K562 (cell line): ENCODE measurements at regions not wholly inside any gene's neighbourhood (a gene's known extent, or its start where the extent isn't known, plus 50 kb on each side); places are given as distances from the start of the nearest gene placed in this dataset.

Source experiments
- CTCF ChIP-seq, 3 experiments: IDR thresholded peaks in 2 of 3; conservative IDR thresholded peaks in 1 of 3; 2 replicates each; pipeline ENCODE4 v1.5.1; 2011 to 2012; ENCODE audit warnings: low read length in 3 of 3, mild to moderate bottlenecking in 3 of 3, control low read depth in 2 of 3, improper control_type of control experiment in 1 of 3, inconsistent platforms in 1 of 3, low read depth in 1 of 3, mixed read lengths in 1 of 3, moderate library complexity in 1 of 3; ENCODE audit not compliant: insufficient read depth in 2 of 3
- TF ChIP-seq, protein P1 (sequence below): fragments of 450-650 bp; conservative IDR thresholded peaks from 2 replicates; pipeline ENCODE4 v1.6.1; 2016; ENCODE audit warnings: missing genetic modification characterization, low read depth, mild to moderate bottlenecking, control low read depth, missing compliant biosample characterization

DNA sequence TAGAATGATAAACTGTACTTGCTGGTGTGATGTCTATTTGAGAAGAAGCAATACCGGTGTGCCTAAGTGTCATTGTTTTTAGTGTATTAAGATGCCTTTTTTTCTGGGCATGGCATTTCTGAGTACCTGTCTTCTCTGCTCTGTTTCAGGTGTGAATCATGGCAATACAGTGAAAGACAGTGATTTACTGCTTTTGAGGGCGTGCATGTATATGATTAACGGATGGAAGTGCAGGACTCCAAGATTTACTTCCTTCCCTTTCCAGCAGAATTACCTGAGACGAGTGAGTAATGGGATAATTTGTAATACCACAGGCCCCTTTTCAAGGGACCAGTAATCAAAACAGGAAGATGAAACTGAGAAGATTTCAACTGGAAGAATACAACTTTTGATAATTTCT, 315.8 kb downstream of the SOX4 start:
- TF ChIP-seq, protein P1, sequence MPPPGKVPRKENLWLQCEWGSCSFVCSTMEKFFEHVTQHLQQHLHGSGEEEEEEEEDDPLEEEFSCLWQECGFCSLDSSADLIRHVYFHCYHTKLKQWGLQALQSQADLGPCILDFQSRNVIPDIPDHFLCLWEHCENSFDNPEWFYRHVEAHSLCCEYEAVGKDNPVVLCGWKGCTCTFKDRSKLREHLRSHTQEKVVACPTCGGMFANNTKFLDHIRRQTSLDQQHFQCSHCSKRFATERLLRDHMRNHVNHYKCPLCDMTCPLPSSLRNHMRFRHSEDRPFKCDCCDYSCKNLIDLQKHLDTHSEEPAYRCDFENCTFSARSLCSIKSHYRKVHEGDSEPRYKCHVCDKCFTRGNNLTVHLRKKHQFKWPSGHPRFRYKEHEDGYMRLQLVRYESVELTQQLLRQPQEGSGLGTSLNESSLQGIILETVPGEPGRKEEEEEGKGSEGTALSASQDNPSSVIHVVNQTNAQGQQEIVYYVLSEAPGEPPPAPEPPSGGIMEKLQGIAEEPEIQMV (tag), result no peak
- no peak for TF ChIP-seq CTCF (IDR thresholded peaks at IDR 0.05 in 2 of 3, conservative IDR thresholded peaks at IDR 0.05 in 1 of 3; ENCODE audit: insufficient read depth in 2 of 3, low read depth in 1 of 3, low read length in 3 of 3)
